Cardiac muscle cell (in vitro differentiated cells and primary cell): ENCODE measurements at regions not wholly inside any gene's neighbourhood (a gene's known extent, or its start where the extent isn't known, plus 50 kb on each side); places are given as distances from the start of the nearest gene placed in this dataset.

Experiments
- DNase-seq, 2 donors: peaks; one replicate each; pipeline versions ENCODE4 v3.0.0 to v3.0.0-alpha.2; 2010 to 2017; ENCODE audit warnings: low read depth in 1 of 2, low spot score in 1 of 2
- H3K27ac ChIP-seq: fragments of 200-600 bp; sonication (generic); 2 replicates; pipeline ENCODE4 v1.5.1; 2016
- H3K27me3 ChIP-seq: fragments of 200-600 bp; sonication (generic); 2 replicates; pipeline ENCODE4 v1.6.0; 2016; ENCODE audit warnings: control low read depth
- H3K36me3 ChIP-seq: fragments of 200-600 bp; sonication (generic); 2 replicates; pipeline ENCODE4 v1.5.1; 2016; ENCODE audit warnings: control low read depth
- H3K4me1 ChIP-seq: fragments of 200-600 bp; sonication (generic); 2 replicates; pipeline ENCODE4 v1.8.1; 2017; ENCODE audit warnings: low read depth, mild to moderate bottlenecking, mixed run types
- H3K4me3 ChIP-seq: fragments of 200-600 bp; sonication (generic); 2 replicates; pipeline ENCODE4 v1.5.1; 2016; ENCODE audit warnings: mild to moderate bottlenecking
- H3K9me3 ChIP-seq: fragments of 200-600 bp; sonication (generic); 2 replicates; pipeline ENCODE4 v1.5.1; 2017; ENCODE audit warnings: low read depth, mild to moderate bottlenecking, control low read depth
- TF ChIP-seq, protein P1 (sequence below): IDR thresholded peaks from 2 replicates; pipeline ENCODE4 v1.5.1; 2012; ENCODE audit warnings: low read depth, mild to moderate bottlenecking, low read length

DNA sequence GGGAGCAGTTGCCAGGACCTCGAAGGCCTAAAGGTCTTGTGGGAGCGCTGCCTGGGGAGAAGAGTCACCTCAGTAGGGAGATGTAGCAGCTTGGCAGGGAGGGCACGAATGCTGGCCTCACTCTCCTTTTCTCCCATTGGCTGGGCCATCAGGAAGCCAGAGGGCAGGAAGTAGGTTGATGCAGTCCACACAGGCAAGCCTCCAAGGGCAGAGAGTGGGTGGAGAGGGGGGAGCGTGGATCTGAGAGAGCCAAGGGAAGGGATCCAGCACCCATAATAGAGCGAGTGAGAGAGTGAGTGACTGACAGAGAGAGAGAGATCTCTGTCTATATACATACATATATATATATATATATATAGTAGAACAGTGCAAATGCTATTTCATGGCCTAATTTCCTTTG, 215.3 kb upstream of the LRFN2 start:
- no peak for DNase-seq
- Histone ChIP-seq H3K27me3 (no peaks in the 10 kb centered on the region), H3K9me3 (no peaks in the 10 kb centered on the region), H3K4me3 (no peak overlapping the region), H3K36me3 (no peaks in the 10 kb centered on the region), H3K4me1 (no peaks in the 10 kb centered on the region), H3K27ac (no peak overlapping the region)
- TF ChIP-seq, protein P1, sequence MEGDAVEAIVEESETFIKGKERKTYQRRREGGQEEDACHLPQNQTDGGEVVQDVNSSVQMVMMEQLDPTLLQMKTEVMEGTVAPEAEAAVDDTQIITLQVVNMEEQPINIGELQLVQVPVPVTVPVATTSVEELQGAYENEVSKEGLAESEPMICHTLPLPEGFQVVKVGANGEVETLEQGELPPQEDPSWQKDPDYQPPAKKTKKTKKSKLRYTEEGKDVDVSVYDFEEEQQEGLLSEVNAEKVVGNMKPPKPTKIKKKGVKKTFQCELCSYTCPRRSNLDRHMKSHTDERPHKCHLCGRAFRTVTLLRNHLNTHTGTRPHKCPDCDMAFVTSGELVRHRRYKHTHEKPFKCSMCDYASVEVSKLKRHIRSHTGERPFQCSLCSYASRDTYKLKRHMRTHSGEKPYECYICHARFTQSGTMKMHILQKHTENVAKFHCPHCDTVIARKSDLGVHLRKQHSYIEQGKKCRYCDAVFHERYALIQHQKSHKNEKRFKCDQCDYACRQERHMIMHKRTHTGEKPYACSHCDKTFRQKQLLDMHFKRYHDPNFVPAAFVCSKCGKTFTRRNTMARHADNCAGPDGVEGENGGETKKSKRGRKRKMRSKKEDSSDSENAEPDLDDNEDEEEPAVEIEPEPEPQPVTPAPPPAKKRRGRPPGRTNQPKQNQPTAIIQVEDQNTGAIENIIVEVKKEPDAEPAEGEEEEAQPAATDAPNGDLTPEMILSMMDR, result no peak

DNA sequence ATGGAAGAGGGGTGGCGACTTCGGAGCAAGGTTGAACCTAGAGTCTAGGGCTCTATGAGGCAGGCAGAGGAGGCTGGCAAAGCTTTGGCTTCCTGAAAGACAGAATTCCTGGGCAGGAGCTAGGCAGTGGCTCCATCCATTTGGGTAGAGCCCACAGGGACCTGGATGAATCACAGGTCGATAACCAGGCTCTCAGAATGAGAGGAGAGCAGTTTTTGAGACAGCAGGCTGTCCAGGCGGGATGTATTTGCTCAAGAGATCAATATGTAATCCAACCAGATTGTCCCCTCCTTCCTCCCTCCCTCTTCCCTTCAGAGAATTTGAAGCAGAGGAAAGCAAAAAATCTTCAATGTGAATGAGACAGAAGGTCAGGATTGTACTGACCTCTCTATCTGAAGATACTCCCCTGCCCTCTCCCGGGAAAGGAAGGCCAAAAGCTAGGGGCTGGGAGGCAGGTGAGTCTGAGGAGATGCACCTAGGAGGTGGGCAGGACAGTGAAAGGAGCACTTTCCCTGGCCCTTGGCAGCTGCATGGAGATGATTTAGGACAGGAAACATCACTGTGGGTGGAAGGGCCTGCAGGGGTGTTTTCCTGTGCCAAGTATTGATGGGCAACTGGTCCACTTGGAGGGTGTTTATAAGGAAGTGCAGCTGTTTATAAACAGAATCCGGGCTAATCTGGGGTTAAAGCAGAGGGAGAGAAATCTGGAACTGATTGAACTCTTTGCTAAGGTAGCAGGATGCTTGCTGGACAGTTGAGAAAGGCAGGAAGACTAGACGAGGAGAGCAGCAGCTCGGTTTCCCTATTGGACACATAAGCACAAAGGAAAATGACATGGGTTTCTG, 212.4 kb upstream of the LRFN2 start:
- H3K27me3 ChIP-seq, result no peaks in the 10 kb centered on the region
- no peak for DNase-seq
- H3K27ac ChIP-seq, result no peak overlapping the region
- H3K4me3 ChIP-seq, result no peak overlapping the region
- no peaks in the 10 kb centered on the region for H3K36me3 ChIP-seq
- no peaks in the 10 kb centered on the region for H3K9me3 ChIP-seq
- TF ChIP-seq, protein P1, result no peak
- H3K4me1 ChIP-seq, result no peaks in the 10 kb centered on the region

DNA sequence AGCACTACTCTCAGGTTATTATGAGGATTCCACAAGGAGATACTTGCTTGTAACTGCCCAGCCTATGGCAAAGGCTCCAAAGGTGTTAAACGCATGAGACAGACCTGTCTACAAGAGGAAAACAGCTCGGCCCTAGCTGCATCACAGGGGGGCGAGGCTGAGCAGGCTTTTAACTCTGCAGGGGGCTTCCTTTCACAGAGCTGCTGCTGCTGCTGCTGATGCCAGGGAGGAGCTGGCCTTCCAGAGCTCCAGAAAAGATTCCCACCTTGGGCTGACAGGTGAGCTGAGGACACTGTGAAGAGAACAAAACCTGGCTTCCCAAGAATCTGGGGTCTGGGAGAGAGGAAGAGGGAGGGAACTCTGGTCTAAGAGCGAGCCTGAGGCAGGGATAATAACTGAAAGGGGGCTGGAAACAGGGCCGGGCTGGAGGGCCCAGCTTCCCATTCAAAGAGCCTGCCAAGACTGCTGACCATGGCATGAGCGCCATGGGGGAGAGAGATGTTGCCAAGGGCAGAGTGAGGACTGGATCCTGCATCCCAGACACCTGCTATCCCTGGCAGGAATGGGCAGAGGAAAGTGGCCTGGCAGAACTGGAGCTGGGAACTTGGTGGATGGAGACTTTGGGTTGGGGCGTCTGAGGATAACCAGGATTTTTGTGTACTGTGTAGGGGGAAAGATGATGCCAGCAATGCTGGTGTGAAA, 211.1 kb upstream of the LRFN2 start:
- Histone ChIP-seq H3K27ac (no peak overlapping the region), H3K4me3 (no peak overlapping the region), H3K9me3 (no peaks in the 10 kb centered on the region), H3K27me3 (no peaks in the 10 kb centered on the region), H3K4me1 (no peaks in the 10 kb centered on the region), H3K36me3 (no peaks in the 10 kb centered on the region)
- TF ChIP-seq, protein P1, result no peak
- DNase-seq, result no peak

DNA sequence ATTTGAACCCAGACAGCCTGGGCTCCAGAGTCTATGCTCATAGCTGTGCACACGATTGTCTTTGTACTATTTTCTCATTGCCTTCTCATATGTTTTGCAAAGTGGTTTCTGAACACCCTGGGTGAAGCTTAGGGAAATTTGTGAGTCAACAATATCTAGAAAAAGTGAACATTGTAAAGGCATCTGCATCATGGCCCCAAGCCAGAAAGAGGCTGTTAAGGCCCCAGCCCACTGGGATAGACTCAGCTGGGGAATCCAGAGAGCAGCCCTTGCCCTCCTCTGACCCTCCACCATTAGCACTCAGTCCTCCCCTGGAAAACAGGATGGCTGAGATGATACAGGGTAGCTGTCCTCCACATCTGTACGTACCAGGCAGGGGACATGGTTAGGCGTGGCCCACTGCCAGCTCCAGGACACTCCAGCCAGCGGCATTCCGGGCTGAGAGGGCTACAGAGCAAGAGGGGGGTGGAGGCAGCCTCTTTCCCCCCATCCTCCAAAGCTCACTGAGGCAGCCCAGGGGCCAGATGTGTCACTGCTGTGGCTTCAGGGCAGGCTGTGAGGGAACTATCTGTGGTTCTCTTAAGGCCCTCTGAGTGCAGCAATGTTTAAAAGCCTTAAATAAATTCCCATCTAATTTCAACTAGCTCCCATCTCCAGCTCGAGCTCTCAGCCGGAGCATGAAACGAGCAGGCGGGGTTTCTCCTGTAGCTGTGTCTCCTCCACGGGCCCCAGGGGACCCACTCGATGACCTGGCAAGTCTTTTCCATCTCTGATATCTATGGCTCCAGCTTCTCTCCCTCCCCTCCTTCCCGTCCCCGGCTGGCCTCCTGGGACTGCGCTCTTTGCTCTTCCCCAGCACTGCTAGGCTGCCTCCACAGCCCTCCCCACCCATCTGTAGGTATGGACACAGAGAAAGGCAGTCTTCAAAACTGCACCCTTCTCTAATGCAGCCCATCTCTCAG, 209.4 kb upstream of the LRFN2 start:
- no peaks in the 10 kb centered on the region for H3K27me3 ChIP-seq
- TF ChIP-seq, protein P1, result no peak
- no peaks in the 10 kb centered on the region for H3K9me3 ChIP-seq
- no peaks in the 10 kb centered on the region for H3K36me3 ChIP-seq
- no peaks in the 10 kb centered on the region for H3K4me1 ChIP-seq
- DNase-seq, result peak in 1 of 2 donors; percentile 6
- H3K4me3 ChIP-seq, result no peak overlapping the region
- H3K27ac ChIP-seq, result no peak overlapping the region

DNA sequence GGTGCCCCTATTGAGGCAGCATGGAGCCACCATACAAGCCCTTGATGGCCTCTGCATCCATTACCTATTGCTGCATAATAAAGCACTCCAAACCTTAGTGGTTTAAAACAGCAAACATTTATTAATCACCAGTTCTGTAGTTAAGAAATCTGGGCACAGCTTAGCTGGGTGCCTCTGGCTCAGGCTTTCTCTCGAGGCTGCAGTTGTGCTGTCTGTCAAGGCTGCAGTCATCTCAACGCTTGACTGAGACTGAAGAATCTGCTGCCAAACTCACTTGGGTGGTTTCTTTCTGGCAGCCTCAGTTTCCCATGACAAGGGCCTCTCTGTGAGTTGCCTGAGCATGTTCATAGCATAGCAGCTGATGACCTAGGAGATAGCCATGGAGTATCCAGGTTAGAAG, 207.4 kb upstream of the LRFN2 start:
- Histone ChIP-seq H3K36me3 (no peaks in the 10 kb centered on the region), H3K9me3 (no peaks in the 10 kb centered on the region), H3K4me3 (no peak overlapping the region), H3K4me1 (no peaks in the 10 kb centered on the region), H3K27ac (no peak overlapping the region), H3K27me3 (no peaks in the 10 kb centered on the region)
- DNase-seq, result no peak
- TF ChIP-seq, protein P1, result no peak
